DMS53 treated with DMSO at 0.1 percent for 48 hours (cell line): ENCODE measurements at regions not wholly inside any gene's neighbourhood (a gene's known extent, or its start where the extent isn't known, plus 50 kb on each side); places are given as distances from the start of the nearest gene placed in this dataset.
A peak's percentile ranks its signal among the peaks of the same experiment; 100 is the strongest.

Experiments used
- DNase-seq: peaks from one replicate; lab custom pipeline; 2025; ENCODE audit not compliant: unreplicated experiment; lab: John Stamatoyannopoulos, UW

DNA sequence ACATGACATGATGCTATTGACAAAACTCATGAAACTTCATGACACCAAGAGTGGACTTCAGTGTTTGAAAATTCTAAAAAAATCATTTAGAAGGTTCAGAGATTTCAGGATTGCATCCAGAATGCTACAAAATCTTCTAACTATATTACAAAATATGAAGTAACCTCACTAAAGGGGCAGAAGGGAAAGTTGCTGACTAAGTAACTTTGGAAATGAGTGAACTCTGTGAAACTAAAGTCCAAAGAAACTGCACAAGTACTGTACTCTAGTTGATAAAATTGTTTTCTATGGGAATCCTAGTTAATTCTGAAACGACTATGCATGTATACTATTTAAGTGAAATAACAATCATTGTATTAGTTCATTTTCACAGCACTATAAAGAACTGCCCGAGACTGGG lies 184.4 kb downstream of the LYPLAL1 start:
- DNase-seq = no peak

DNA sequence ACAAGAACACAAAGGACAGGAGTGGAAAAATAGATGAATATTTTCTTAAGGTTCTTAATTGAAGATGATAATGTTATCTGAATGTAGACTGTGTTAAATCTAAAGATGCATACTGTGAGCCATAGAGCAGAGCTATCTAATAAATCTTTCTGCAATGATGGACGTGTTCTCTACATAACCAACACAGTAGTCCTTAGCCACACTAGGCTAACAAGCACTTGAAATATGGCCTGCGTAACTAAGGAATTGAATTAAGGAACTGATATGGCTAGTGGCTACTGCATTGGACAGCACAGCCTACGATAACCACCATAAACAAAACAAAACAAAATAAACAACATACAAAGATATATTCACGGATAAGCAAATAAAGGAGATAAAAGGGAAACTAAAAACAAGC lies 181.3 kb downstream of the LYPLAL1 start:
- DNase-seq = no peak

DNA sequence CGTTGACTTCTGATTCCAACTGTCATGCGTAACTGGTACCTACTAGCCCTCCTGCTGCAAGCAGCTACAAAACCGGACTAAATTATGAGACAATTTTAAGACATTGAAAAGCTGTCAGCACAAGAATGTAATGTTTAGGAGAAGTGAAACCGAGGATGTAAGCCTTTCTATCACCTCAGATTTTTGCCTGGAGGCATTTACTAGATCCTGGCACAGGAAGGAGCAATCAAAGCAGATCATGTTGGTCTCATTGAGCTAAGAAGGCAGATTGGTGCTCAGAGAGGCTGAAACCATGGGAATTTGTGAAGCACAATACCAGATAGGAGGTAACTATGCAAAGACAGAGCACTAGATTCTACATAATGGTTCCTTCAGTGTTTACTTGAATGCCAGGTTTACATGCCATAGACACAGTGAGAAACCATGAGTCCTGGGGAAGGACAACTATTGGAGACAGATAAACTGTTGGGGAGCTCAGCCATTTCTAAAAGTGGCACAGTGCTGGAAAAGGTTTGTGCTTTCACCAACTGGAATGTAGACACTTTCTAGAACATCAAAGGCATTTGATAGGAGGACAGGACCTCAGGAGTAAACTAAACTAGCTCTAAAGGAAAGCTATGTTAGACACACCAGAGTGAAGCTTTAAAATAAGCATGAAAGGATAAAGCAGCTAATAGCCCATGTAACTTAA lies 179.4 kb downstream of the LYPLAL1 start:
- no peak for DNase-seq

DNA sequence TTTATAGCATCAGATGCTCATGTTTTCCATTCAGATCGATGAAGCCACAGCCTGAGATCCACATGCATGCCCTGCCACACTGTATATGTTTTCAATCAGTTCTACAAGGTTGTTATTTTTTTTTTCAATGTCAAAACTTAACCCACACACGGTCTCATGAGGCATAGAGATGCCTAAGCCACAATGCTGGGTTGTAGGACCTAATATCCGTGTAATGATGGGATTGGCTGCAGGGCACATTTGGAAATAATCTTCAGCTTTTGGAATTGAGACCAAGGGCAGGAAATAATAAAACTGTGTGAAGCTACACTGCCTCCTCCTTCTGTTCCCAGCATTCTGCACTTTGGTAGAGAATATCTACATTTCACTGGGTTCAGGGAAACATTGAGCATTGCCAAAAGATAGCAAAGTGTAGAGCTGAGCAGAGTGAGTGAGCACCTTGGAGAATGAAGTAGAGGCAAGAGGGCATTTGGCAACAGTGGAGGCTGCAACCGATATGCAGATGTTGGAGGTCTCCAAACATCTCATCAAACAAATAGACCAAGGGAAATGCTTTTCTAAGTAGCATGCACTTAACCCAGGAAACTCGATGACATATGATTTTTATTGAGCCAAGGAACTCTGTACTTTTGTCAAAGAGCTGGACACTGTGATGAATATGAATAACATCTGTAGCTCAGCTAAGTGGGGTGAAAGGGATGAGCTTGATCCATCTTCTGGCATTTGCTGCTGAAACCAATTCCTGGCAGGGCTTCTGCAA lies 176.7 kb downstream of the LYPLAL1 start:
- DNase-seq = no peak

DNA sequence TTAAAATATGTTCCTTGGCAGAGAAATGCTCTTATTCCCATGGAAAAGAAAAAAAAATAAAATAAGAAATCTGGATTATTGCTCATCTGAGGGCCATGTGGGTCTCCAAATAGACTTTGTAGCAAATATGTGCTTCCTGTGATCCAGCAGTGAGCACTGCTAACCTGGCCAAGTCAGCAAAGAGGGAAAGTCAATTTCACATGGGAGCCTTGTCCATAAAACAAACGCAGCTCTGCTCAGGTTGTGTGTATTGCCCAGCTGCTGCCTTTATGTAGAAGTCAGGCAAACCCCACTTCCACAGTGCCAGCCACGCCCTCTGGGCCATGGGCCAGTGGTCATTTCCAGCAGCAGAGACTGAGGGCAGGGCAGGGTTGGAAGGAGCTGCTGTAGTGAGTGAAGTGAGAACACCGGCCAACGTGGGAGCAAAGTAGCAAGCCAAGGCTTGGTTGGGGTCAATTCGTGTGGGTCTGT lies 174.3 kb downstream of the LYPLAL1 start:
- DNase-seq = no peak

DNA sequence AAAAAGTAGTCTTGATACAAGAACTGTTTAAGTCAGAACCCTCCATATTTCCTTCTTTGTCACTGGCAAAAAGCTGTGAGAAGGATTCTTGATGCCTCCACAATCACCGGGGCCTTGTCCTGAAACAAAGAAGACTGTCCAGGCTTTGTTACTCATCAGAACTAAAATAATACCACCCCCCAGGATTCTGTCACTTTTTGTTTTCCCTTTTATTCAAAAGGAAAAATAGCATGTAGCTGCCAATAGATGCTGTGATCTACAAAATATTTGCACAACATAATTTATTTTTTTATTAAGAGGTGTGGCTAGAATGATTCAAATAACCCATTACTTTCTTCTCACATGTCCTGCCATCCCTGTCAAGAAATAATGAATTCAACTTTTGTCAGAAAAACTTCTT lies 173.7 kb downstream of the LYPLAL1 start:
- no peak for DNase-seq

DNA sequence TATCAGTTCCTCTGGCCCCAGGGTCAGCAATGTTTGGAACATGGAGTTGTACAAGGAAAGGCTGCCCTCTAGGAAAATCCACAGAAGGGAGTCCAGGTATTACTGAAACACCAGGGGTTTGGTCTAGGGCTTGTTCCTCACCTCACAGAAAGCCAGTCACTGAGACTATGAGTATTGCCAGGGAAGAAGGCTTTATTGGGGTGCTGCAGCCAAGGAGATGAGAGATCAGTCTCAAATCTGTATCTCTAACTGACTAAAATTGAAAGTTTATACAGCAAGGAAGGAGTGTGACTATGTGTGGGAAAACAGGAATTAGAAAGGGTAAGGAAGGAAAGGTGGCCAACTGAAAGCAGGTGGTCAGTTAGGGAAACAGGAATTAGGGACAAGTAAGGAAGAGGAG lies 172.3 kb downstream of the LYPLAL1 start:
- no peak for DNase-seq

DNA sequence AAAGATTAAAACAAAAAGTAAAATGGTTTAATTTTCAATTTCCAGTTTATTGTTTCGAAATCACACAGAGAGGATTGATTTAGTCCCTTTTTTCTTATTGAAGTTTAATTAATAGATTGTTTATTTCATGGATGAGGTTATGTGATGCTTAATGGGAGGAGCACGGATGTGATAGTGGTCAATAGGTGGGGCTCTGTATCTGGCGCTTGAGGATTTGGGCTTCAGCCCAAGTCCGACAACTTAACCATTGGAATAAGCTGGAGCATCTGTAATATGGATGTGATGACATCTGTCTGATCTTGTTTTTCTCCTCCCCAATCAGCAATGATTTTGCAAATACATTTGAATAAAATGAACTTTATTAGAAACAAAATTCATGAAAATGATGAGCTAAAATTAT lies 169.2 kb downstream of the LYPLAL1 start:
- DNase-seq = no peak

DNA sequence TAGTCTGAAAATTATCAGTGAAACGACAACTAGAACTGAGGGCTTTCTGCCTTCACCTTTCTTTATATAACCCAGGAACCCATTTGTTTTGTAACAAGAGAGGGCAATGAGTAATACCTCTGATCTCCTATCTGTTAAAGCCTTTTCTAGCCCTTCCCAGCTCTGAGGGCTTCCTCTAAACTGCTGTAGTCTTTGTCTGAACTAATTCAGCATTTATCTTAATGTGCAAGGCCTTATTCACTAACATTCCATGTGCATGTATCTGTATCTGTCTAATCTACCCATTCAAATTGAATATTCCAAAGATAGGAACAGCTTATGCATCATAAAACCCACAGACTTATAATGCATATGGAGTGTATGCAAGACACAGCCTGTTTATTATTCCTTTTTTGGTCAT lies 167.1 kb downstream of the LYPLAL1 start:
- DNase-seq = peak; percentile 61

DNA sequence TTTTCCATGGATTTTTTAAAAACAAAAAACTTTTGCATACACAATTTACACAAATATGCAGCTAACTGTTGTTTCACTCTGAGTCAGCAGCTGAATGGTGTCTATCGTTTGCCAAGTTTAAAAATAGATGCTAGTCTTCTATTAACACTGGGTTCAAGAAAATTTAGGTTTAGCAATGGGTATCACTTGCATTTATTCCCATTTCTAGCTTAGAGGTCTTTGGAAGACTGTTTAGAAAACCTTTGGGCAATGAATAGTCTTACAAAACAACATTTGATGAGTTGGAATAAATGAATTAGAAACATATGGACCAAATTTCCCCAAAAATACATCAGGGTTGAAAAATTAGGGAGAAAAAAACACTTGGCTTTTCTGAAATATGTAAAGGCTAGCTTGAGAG lies 165.8 kb downstream of the LYPLAL1 start:
- DNase-seq = no peak

DNA sequence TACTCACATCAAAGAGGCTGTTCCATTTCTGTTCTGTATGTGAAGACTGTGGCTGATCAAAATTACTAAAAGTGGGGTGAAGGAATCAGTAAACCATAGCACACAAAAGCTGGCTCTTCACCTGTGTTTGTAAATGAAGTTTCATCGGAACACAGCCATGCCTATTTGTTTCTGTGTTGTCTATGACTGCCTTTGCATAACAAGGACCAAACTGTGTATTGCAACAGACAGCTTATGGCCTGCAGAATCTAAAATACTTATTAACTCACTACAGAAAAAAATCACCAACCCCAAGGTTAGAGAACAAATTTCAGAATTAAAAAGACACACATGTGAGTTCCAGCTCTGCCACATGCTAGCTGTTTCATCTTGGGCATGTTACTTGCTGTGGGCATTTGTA lies 163.9 kb downstream of the LYPLAL1 start:
- DNase-seq = no peak

DNA sequence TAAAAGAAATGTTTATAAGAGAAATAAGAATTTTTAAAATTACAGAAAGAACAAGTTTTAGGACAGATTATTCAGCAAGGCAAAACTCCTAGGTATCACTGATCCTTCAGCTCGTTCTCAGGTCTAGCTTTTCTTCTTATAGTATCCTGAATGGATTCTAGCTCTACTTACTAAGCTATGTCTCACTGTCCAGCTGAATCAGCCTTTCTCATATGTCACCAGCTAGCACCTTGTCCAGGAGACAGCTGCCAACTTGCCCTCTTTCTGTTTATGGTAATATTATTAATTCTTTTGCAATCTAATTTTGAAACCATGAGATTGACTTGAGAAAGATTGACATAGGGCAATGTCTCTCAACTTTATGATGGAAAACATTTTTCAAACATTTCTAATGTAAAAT lies 159.9 kb downstream of the LYPLAL1 start:
- no peak for DNase-seq

DNA sequence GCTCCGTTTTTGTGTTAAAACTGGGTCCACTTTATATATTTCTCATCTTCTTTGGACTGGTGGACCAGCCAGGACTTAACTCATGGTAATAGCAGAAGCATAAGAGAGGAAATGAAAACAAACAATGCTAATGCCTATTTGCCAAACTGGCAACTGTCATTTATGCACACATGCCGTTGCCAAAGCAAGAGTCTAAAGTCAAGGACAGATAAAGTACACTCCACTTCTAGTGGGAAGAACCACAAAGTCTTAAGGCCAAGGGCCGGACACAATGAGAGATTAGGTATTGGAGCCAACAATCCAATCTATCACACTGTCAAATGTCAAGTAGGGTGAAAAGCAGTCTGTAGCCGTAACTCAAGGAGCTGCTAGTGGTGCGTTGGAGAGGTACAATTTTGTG lies 157.7 kb downstream of the LYPLAL1 start:
- DNase-seq = no peak

DNA sequence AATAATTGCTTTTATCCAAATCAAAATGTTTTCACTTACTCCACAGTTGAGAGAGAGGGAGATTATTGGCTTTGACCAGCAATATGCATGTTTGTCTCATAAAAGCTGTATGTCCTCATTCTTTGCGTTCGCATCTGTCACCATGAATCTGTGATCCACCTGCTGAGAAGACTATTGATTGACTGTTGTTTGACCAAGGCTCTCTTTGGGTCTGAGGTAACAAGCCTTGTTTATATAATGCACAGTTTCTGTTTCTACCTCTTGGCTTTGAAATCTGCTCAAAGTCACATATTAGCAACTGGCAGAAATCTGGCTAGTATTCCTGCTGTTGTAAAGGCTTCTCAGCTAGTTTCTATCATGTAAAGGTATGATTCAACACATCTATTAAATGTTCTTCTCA lies 157.0 kb downstream of the LYPLAL1 start:
- DNase-seq = peak; percentile 54

DNA sequence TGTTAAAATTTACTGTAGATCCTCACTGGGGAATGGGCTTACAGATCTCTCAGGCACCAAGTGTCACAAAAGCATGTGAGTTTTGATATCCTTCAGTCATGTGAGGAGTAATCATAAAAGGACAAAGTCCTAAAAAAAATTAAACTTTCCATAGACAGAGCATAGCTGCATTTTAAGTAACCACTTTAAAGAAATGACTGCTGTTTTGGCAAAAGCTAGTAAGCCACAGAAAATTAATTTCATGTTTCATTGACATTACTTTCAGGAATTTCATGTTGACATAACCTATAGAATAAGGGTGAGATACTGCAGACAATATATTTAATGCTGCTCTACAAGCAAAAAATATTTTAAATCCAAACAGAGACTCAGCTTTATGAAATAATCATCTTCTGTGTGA lies 156.3 kb downstream of the LYPLAL1 start:
- DNase-seq = no peak

DNA sequence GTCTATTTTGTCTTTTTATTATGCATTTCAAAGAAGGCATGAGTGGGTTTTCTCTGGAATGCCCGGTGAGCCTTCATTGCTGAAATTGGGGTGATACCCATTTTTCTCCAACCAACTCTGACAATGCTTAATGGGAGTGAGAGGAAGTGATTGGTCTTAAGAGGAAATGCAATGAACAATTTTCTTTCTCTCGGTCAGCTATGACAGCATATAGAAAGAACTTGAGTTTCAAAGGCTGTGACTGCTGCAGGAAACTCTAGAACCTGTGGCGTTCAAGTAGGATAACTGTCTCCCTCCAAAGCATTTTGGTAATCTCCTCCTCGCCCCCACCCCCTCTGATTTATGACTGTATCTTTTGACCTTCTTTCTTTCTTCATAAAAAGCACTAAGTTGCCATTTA lies 155.9 kb downstream of the LYPLAL1 start:
- DNase-seq = no peak

DNA sequence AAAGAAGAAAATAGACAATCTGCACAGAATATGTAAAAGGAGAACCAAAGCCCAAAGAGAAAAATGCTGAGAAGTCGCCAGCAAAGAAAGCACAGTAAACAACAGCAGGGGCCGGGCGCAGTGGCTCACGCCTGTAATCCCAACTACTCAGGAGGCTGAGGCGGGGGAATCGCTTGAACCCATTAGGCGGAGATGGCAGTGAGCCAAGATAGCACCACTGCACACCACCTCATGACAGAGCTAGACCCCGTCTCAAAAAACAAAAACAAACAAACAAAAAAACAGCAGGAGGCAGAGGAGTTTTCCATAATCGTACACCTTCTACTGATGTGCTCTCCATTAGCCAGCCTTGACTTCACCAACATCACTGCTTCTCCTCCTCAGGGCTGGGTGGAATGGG lies 153.2 kb downstream of the LYPLAL1 start:
- no peak for DNase-seq

DNA sequence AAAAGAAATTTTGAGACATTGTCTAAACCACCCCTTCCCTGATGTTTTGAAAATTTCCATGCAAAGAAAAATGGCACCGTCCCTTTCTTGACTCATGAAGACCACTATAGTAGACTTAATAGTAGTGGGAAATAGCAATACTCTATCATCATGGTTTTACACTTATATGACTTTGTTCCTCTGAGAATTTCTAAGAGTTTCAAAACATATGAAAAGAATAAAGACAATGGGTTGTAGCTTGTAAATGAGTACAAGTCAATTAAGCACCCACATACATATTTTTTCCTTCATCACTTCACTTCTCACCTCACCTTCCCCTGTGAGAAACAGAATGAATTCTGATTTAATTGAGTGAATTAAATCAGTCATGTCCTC lies 151.7 kb downstream of the LYPLAL1 start:
- DNase-seq = no peak

DNA sequence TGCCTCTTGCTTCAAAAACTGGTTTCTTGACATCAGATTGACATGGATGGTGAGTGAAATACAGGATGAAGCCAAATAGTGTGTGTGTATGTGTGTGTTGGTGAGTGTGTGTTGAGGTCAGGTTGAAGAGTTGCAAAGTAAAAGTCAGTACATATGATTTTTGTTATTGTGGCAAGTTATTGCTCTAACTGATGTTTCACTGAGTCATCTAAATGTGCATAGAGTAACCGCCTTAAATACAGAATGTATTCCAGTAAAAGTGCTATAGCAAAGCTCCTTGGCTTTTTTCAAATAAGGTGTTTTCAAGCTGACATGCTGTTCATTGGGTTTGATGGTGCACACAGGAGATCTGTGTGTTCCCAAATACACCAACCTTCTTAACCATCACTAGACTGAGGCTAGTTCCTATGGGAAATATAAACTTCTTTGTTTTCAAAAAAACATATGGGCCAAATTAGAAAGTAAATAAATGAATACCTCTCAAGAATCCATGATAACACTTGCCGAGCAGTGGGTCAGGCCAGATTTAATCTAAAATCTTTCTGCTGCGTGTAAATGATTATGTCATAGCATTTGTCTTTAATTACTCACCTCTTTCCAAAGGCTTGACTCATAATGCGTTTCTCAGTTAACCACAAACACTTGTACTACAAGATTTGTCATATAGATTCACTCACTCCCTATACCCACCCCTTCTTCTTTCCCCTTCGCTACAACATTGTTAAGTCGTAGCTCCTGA lies 151.1 kb downstream of the LYPLAL1 start:
- peak; percentile 14 for DNase-seq

DNA sequence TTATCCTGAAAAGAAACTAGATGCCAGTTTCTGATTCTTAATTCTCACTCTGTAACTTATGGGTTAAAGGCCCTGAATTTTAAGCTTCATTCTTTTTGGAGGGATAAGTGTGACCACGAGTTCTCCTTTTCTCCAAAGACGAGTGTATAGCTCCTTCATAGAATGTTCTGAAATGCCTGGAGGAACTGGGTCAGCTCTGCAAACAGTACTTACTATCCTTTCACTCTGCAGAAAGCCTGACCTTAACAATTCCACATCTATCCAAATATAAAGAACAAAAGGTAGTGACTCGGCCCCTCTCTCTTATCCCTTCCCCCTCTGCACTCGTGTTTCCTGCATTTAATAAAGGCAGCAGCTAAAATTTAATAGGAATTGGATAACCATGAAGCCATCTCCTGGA lies 150.5 kb downstream of the LYPLAL1 start:
- DNase-seq = no peak

DNA sequence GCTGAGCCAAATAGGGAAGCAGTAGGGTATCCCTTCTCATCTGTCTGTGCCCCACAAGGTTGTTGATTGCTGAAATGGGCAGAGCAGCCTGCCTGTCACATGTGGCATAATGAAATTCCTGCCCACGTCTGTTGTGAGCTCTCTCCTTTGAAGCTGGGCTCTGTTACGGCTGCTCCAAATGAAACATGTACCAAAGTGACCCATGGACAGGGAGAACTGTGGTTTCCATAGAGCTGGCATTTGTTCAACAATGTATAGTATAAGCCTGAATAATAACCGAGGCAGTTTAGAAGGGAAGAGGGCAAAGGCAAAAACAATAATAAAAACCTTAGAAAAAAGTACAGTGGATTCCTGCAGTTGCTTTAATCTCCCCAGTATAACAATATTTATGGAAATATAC lies 149.7 kb downstream of the LYPLAL1 start:
- no peak for DNase-seq

DNA sequence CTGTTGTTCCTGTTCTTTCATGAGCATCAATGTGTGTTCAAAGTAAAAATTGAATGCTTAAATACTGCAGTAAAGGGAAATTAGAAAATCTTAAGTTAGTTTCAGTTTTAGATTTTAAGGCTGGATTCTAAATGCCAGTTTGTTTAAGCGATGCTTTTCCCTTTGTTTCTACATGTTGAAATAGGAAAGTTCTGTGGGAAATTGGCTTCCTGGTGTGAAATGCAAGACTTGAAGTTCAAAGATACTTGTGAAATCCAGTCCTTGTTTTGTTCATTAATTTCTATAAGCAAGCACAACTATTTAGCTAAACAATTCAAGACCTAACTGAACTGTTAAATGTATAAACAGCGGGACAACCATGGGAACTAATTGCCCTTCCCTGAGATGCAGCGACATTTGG lies 149.1 kb downstream of the LYPLAL1 start:
- DNase-seq = no peak
